ENCODE measurements at regions not wholly inside any gene's neighbourhood (a gene's known extent, or its start where the extent isn't known, plus 50 kb on each side); places are given as distances from the start of the nearest gene placed in this dataset.

DNA sequence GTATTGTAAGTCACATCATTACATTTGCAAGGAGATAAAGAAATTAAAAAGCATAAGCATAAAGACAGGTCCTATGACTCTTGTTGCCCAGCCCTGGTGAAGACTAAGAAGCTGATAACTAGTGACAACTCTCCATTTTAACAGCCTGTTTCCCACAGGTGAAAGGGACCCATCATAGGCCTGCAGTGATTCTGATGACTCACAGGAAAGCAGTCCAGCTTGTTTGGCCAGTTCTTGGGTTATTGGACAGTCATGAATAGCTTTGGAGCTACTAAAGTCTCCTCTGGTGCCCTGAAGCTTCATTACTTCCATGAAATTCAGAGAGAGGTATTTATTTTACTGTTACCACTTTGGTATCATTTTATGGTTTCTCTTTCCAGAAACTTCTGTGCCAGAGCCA is 55.5 kb upstream of the DYRK2 start:
- no peak for DNase-seq

DNA sequence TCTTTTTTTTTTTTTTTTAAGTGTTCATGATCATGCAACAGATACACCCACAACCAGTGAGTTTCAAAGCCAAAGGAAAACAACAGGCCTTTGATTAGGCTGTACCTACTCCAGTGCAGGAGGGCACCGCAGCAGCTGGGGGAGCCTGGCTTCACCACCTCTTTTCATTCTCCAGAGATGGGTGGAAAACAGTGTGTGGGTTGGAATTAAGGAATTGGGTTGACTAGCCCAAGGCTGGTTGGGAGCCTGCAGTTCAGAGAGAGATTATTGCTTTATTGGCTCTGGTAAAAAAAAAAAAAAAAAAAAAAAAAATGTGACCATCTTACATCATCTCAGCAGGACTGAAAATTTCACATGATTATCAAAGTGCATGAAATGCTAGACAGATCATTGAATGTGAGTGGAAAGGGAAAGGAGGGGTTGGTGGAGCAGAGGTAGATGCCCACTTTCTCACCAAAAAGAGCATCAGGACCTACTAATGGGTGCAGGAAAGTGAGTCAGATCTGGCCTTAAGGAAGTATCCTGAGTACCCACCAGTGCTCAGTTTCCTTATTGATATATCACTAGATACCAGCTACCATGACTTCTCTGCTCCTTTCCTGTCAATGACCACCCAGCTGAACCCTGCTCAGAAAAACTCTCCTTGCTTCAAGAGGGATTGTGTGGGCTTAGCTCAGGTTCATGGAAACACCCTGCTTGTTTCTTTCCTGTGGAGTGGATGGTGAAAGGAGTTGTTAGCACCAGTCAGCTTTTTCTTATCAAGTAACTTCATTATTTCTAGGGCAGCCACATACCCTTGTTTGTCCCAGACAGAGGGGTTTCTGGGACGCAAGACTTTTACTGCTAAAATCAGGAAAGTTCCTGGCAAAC is 54.8 kb upstream of the DYRK2 start:
- no peak for DNase-seq

DNA sequence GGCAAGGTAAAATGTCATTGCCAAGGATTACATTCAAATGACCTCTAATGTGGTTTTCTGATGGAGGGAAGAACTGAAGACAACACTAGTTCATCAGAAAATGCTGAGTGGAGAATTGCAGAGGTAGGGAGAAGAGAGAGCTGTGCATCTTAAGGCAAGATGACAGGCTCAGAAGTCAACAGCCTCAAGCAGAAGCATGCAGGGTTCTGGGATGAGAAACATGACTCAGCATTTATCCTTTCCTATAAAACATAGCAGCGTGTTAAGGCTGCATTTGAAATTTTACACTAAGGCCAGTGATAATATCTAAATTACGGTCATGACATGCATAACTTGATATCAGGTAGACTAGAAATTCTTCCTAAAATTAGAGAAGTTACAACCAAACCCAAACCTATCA is 53.7 kb upstream of the DYRK2 start:
- DNase-seq = no peak

DNA sequence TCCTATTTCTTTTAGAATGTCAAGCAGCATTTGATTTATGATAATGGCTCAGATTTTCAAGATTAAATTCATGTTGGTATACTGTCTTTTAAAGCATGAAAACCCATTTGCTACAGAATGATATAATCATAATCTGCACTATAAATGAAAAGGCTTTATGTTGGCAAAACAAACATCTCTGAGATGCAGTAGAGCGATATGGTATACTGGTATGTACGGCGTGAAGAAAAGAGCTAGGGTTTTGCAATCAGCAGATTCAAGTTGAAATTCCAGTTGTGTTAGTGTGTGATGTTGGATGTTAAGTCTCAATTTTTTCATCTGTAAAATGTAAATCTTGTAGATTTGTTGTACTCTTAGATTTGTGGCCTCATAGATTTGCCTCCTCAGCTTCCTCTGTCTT is 53.2 kb upstream of the DYRK2 start:
- no peak for DNase-seq

DNA sequence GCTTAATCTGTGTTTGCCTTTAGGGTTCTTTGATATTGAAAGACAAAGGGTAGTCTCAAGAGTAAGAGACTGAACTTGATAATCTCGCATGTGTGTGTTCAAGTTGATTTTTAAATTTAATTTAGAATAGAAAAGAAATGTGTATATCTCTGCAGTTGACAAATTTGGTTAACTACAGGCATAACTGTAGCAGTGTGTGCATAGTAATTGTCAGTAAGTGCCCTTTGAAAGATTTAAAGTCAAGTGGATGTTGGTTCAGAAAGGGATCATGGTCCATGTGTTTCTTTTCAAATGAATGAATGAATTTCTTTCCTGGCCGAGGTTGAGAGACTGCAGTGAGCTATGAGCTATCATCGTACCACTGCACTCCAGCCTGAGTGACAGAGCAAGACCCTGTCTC is 49.9 kb upstream of the DYRK2 start:
- no peak for DNase-seq
